H1 (cell line): ENCODE measurements at regions not wholly inside any gene's neighbourhood (a gene's known extent, or its start where the extent isn't known, plus 50 kb on each side); places are given as distances from the start of the nearest gene placed in this dataset.

Source experiments
- CTCF ChIA-PET: fragments of 300-600 bp; sonication (Branson Sonifier 250); formaldehyde crosslinking; loops from one replicate; lab custom pipeline; 2021; ENCODE audit not compliant: partially characterized antibody; lab: Charles Lee
- POLR2A ChIA-PET: fragments of 300-600 bp; sonication (Branson Sonifier 250); formaldehyde crosslinking; loops from one replicate; lab custom pipeline; 2021; ENCODE audit warnings: inconsistent platforms; ENCODE audit not compliant: partially characterized antibody; lab: Charles Lee
- DNase-seq, 2 experiments: peaks; one replicate each; pipeline versions ENCODE4 v3.0.0 to v3.0.0-alpha.2; 2010 to 2022; ENCODE audit warnings: low spot score in 2 of 2, low read depth in 1 of 2, mixed read lengths in 1 of 2
- FAIRE-seq: peaks from 2 replicates; lab custom pipeline; 2011; peaks lifted over from hg19 to GRCh38; lab: Jason Lieb, UNC
- H2AFZ ChIP-seq: 2 replicates; pipeline ENCODE4 v1.8.1; 2012; ENCODE audit warnings: low read length, inconsistent platforms
- H2AK5ac ChIP-seq: 2 replicates; pipeline ENCODE4 v1.6.1; 2013; ENCODE audit warnings: low read depth, low read length
- H2BK120ac ChIP-seq: replicated peaks from 2 replicates; pipeline ENCODE3; 2013; ENCODE audit warnings: low read depth, low read length, inconsistent platforms
- H2BK12ac ChIP-seq: 2 replicates; pipeline ENCODE4 v1.6.1; 2013; ENCODE audit warnings: low read depth, low read length
- H2BK15ac ChIP-seq: 2 replicates; pipeline ENCODE4 v1.6.1; 2013; ENCODE audit warnings: low read length
- H2BK20ac ChIP-seq: 2 replicates; pipeline ENCODE4 v1.6.1; 2013; ENCODE audit warnings: low read length
- H2BK5ac ChIP-seq: 2 replicates; pipeline ENCODE4 v1.6.1; 2013; ENCODE audit warnings: low read depth, low read length
- H3K14ac ChIP-seq: 2 replicates; pipeline ENCODE4 v1.6.1; 2013; ENCODE audit warnings: inconsistent platforms; ENCODE audit not compliant: insufficient read length
- H3K18ac ChIP-seq: 2 replicates; pipeline ENCODE4 v1.6.1; 2013; ENCODE audit warnings: low read length; ENCODE audit errors: extremely low read depth
- H3K23ac ChIP-seq: 2 replicates; pipeline ENCODE4 v1.6.1; 2013; ENCODE audit warnings: inconsistent platforms; ENCODE audit not compliant: insufficient read length
- H3K23me2 ChIP-seq: 2 replicates; pipeline ENCODE4 v1.6.1; 2013; ENCODE audit warnings: low read depth, low read length
- H3K27ac ChIP-seq: 2 replicates; pipeline ENCODE4 v1.6.1; 2011; ENCODE audit warnings: low read depth, low read length, inconsistent platforms
- H3K27me3 ChIP-seq, 4 experiments: replicated peaks in 1 of 4; 1 replicate in 1 of 4; 2 replicates in 3 of 4; pipeline versions ENCODE4 v1.6.1 to v1.8.1; 2011 to 2013; ENCODE audit warnings: low read length in 3 of 4, mild to moderate bottlenecking in 3 of 4, inconsistent platforms in 2 of 4, mixed read lengths in 2 of 4, moderate library complexity in 1 of 4; ENCODE audit not compliant: control insufficient read depth in 3 of 4, insufficient read depth in 3 of 4; ENCODE audit errors: extremely low read depth in 1 of 4
- H3K36me3 ChIP-seq, 4 experiments: 2 replicates each; pipeline versions ENCODE4 v1.6.1 to v1.8.1; 2011 to 2013; ENCODE audit warnings: mild to moderate bottlenecking in 4 of 4, low read length in 3 of 4, moderate library complexity in 2 of 4, control low read depth in 1 of 4, inconsistent platforms in 1 of 4; ENCODE audit not compliant: insufficient read depth in 4 of 4, control insufficient read depth in 2 of 4
- H3K4ac ChIP-seq: replicated peaks from 2 replicates; pipeline ENCODE3; 2013; ENCODE audit warnings: low read length, low read depth, mixed read lengths, inconsistent platforms; ENCODE audit not compliant: insufficient read length
- H3K4me1 ChIP-seq, 4 experiments: replicated peaks in 1 of 4; 1 replicate in 1 of 4; 2 replicates in 3 of 4; pipeline versions ENCODE4 v1.6.1 to v1.8.1; 2011 to 2013; ENCODE audit warnings: low read length in 3 of 4, inconsistent platforms in 2 of 4, mixed read lengths in 1 of 4; ENCODE audit not compliant: insufficient read depth in 4 of 4, control insufficient read depth in 3 of 4
- H3K4me2 ChIP-seq, 2 experiments: 2 replicates each; pipeline versions ENCODE4 v1.6.1 to v1.8.1; 2011 to 2013; ENCODE audit warnings: low read depth in 2 of 2, low read length in 2 of 2, control low read depth in 1 of 2, inconsistent platforms in 1 of 2, mild to moderate bottlenecking in 1 of 2; ENCODE audit not compliant: insufficient read depth in 1 of 2
- H3K4me3 ChIP-seq, 4 experiments: fragments of 200-600, 300-600 bp in 1 of 4; sonication (generic), shearing (Covaris generic), sonication (Bioruptor Twin) in 1 of 4; 2 replicates each; pipeline versions ENCODE4 v1.5.1 to v1.8.1; 2011 to 2016; ENCODE audit warnings: low read length in 4 of 4, low read depth in 3 of 4, control low read depth in 2 of 4, inconsistent platforms in 2 of 4, mild to moderate bottlenecking in 2 of 4, mixed read lengths in 1 of 4, moderate library complexity in 1 of 4; ENCODE audit not compliant: insufficient read depth in 2 of 4; ENCODE audit errors: extremely low read depth in 1 of 4
- H3K56ac ChIP-seq: replicated peaks from 2 replicates; pipeline ENCODE3; 2013; ENCODE audit warnings: low read depth, mild to moderate bottlenecking, mixed read lengths, low read length, inconsistent platforms; ENCODE audit not compliant: insufficient read length
- H3K79me1 ChIP-seq: 2 replicates; pipeline ENCODE4 v1.6.1; 2013; ENCODE audit warnings: low read depth, low read length, control low read depth
- H3K79me2 ChIP-seq, 2 experiments: 2 replicates each; pipeline versions ENCODE4 v1.6.1 to v1.8.1; 2012 to 2013; ENCODE audit warnings: low read length in 2 of 2, mild to moderate bottlenecking in 2 of 2, inconsistent platforms in 1 of 2; ENCODE audit not compliant: insufficient read depth in 2 of 2, control insufficient read depth in 1 of 2
- H3K9ac ChIP-seq, 4 experiments: replicated peaks in 1 of 4; 1 replicate in 1 of 4; 2 replicates in 3 of 4; pipeline versions ENCODE4 v1.6.1 to v1.8.1; 2011 to 2013; ENCODE audit warnings: low read depth in 3 of 4, low read length in 3 of 4, control low read depth in 2 of 4, mild to moderate bottlenecking in 2 of 4, moderate library complexity in 2 of 4, inconsistent platforms in 1 of 4; ENCODE audit errors: extremely low read depth in 1 of 4
- H3K9me3 ChIP-seq, 2 experiments: 2 replicates each; pipeline versions ENCODE4 v1.6.1 to v1.8.1; 2012 to 2013; ENCODE audit warnings: mild to moderate bottlenecking in 2 of 2, moderate library complexity in 2 of 2, control low read depth in 1 of 2, inconsistent platforms in 1 of 2, low read depth in 1 of 2, low read length in 1 of 2, mixed read lengths in 1 of 2; ENCODE audit not compliant: insufficient read depth in 2 of 2
- H4K20me1 ChIP-seq, 2 experiments: replicated peaks in 1 of 2; 2 replicates each; pipeline versions ENCODE3 to v1.8.1; 2011 to 2013; ENCODE audit warnings: inconsistent platforms in 2 of 2, low read length in 2 of 2, mild to moderate bottlenecking in 1 of 2; ENCODE audit not compliant: insufficient read depth in 2 of 2, control insufficient read depth in 1 of 2
- H4K5ac ChIP-seq: 2 replicates; pipeline ENCODE4 v1.6.1; 2013; ENCODE audit warnings: low read length, low read depth, mixed read lengths, inconsistent platforms; ENCODE audit not compliant: insufficient read length
- H4K8ac ChIP-seq: 2 replicates; pipeline ENCODE4 v1.8.0; 2013; ENCODE audit warnings: mild to moderate bottlenecking, moderate library complexity, low read length, inconsistent platforms; ENCODE audit not compliant: insufficient read depth; ENCODE audit errors: extremely low read depth
- H4K91ac ChIP-seq: replicated peaks from 2 replicates; pipeline ENCODE3; 2013; ENCODE audit warnings: low read length, mixed read lengths, inconsistent platforms; ENCODE audit not compliant: insufficient read length
- CBX8 ChIP-seq: fragments of 300-800, 300-1000 bp; sonication (generic); IDR thresholded peaks from 2 replicates; pipeline ENCODE4 v1.7.1; 2016; ENCODE audit warnings: low read depth, low read length, borderline replicate concordance
- CTCF ChIP-seq, 3 experiments: IDR thresholded peaks; 1 replicate in 2 of 3; 2 replicates in 1 of 3; pipeline versions ENCODE4 v1.5.1 to v1.6.1; 2011; ENCODE audit warnings: low read length in 3 of 3, mild to moderate bottlenecking in 3 of 3, inconsistent platforms in 2 of 3, low read depth in 1 of 3, moderate library complexity in 1 of 3; ENCODE audit not compliant: insufficient read depth in 1 of 3; ENCODE audit errors: control extremely low read depth in 1 of 3
- RXRA ChIP-seq: IDR thresholded peaks from 2 replicates; pipeline ENCODE4 v1.6.1; 2011; ENCODE audit warnings: low read depth, mild to moderate bottlenecking, low read length, moderate library complexity; ENCODE audit not compliant: insufficient read depth
- SUZ12 ChIP-seq: fragments of 200-600 bp; sonication (generic); IDR thresholded peaks from 2 replicates; pipeline ENCODE4 v1.6.1; 2012; ENCODE audit warnings: mild to moderate bottlenecking, inconsistent platforms, low read length, moderate library complexity, mixed read lengths
- TCF12 ChIP-seq: IDR thresholded peaks from 2 replicates; pipeline ENCODE4 v1.6.1; 2011; ENCODE audit warnings: low read depth, mild to moderate bottlenecking, low read length
- WGBS, 2 experiments: shearing (Covaris generic) in 1 of 2; methylation state at CpG; one replicate each; pipeline versions ENCODE4 v1.1.6 to v1.1.7; 2013 to 2015; ENCODE audit warnings: low lambda C conversion rate in 2 of 2, mixed read lengths in 2 of 2, inconsistent platforms in 1 of 2, low coverage in 1 of 2, missing lambda C conversion rate in 1 of 2; ENCODE audit not compliant: insufficient replicate concordance in 2 of 2, insufficient coverage in 1 of 2, insufficient read length in 1 of 2; ENCODE audit errors: extremely low coverage in 1 of 2, missing lambda C conversion rate in 1 of 2; 5-methylcytosine and 5-hydroxymethylcytosine counted together

GRCh38 chr3:163518065-163518464 lies 1560.2 kb downstream of the SI start:
- TF ChIP-seq RXRA (no peak), CTCF (IDR thresholded peaks at IDR 0.05; ENCODE audit: control extremely low read depth in 1 of 3, insufficient read depth in 1 of 3, low read depth in 1 of 3, low read length in 3 of 3) (no peak), TCF12 (no peak), SUZ12 (no peak), CBX8 (no peak)
- Histone ChIP-seq H3K4ac (no peak overlapping the region), H3K14ac (no peak overlapping the region), H3K23me2 (no peaks in the 10 kb centered on the region), H2AFZ (no peak overlapping the region), H3K79me2 (no peaks in the 10 kb centered on the region), H3K27ac (no peak overlapping the region), H4K20me1 (no peaks in the 10 kb centered on the region), H3K36me3 (no peaks in the 10 kb centered on the region), H3K4me3 (no peak overlapping the region), H3K9me3 (no peaks in the 10 kb centered on the region), H3K79me1 (no peaks in the 10 kb centered on the region), H3K4me1 (no peaks in the 10 kb centered on the region), H3K18ac (no peak overlapping the region), H2BK120ac (no peak overlapping the region), H3K9ac (no peak overlapping the region), H4K91ac (no peak overlapping the region), H4K8ac (no peak overlapping the region), H3K23ac (no peak overlapping the region), H3K56ac (no peak overlapping the region), H2BK12ac (no peak overlapping the region), H2AK5ac (no peak overlapping the region), H4K5ac (no peak overlapping the region), H3K4me2 (no peak overlapping the region), H2BK20ac (no peak overlapping the region), H3K27me3 (no peaks in the 10 kb centered on the region), H2BK5ac (no peak overlapping the region), H2BK15ac (no peak overlapping the region)
- ChIA-PET CTCF (no interaction called here), POLR2A (no interaction called here)
- WGBS, 2 experiments = 93% methylated on average over 3 of the region's 3 CpGs; no CpG with 5 or more reads in 1 of the 2 experiments
- no peak for DNase-seq
- FAIRE-seq = no peak
